Smooth muscle cell (in vitro differentiated cells): ENCODE measurements at regions not wholly inside any gene's neighbourhood (a gene's known extent, or its start where the extent isn't known, plus 50 kb on each side); places are given as distances from the start of the nearest gene placed in this dataset.
A peak's percentile ranks its signal among the peaks of the same experiment; 100 is the strongest.

ENCODE experiments used
- DNase-seq: peaks from one replicate; lab custom pipeline; 2025; ENCODE audit not compliant: unreplicated experiment; lab: John Stamatoyannopoulos, UW
- H2AFZ ChIP-seq: fragments of 200-600 bp; sonication (generic); 2 replicates; pipeline ENCODE4 v1.6.0; 2016; ENCODE audit warnings: antibody characterized with exemption, low read depth, mild to moderate bottlenecking
- H3F3A ChIP-seq: fragments of 200-600 bp; sonication (generic); 2 replicates; pipeline ENCODE4 v1.6.0; 2017; ENCODE audit warnings: antibody characterized with exemption, low read depth
- H3K27ac ChIP-seq: fragments of 200-600 bp; sonication (generic); 2 replicates; pipeline ENCODE4 v1.5.1; 2016; ENCODE audit warnings: low read depth, mild to moderate bottlenecking
- H3K27me3 ChIP-seq: fragments of 200-600 bp; sonication (generic); 2 replicates; pipeline ENCODE4 v1.6.1; 2016; ENCODE audit warnings: low read depth, mild to moderate bottlenecking
- H3K36me3 ChIP-seq: fragments of 200-600 bp; sonication (generic); 2 replicates; pipeline ENCODE4 v1.5.1; 2016; ENCODE audit warnings: low read depth
- H3K4me1 ChIP-seq: fragments of 200-600 bp; sonication (generic); 2 replicates; pipeline ENCODE4 v1.5.1; 2016; ENCODE audit warnings: low read depth
- H3K4me2 ChIP-seq: fragments of 200-600 bp; sonication (generic); 2 replicates; pipeline ENCODE4 v1.6.0; 2016; ENCODE audit warnings: mild to moderate bottlenecking
- H3K4me3 ChIP-seq: fragments of 200-600 bp; sonication (generic); 2 replicates; pipeline ENCODE4 v1.5.1; 2016; ENCODE audit warnings: mild to moderate bottlenecking
- H3K79me2 ChIP-seq: fragments of 200-600 bp; sonication (generic); 2 replicates; pipeline ENCODE4 v1.6.0; 2016; ENCODE audit warnings: low read depth, mild to moderate bottlenecking
- H3K9ac ChIP-seq: fragments of 200-600 bp; sonication (generic); 2 replicates; pipeline ENCODE4 v1.6.0; 2016; ENCODE audit warnings: low read depth
- H3K9me3 ChIP-seq: fragments of 200-600 bp; sonication (generic); replicated peaks from 2 replicates; pipeline ENCODE4 v1.5.1; 2016; ENCODE audit warnings: low read depth
- H4K20me1 ChIP-seq: fragments of 200-600 bp; sonication (generic); 2 replicates; pipeline ENCODE4 v1.6.0; 2016; ENCODE audit warnings: low read depth
- CTCF ChIP-seq: fragments of 200-600 bp; sonication (generic); IDR thresholded peaks from 2 replicates; pipeline ENCODE4 v1.5.1; 2017; ENCODE audit warnings: borderline replicate concordance, mild to moderate bottlenecking, antibody characterized with exemption; ENCODE audit not compliant: insufficient read depth, poor library complexity, severe bottlenecking
- WGBS: methylation state at CpG from one replicate; pipeline ENCODE4 v1.1.7; 2016; ENCODE audit warnings: low lambda C conversion rate; 5-methylcytosine and 5-hydroxymethylcytosine counted together

GRCh38 chr1:67937651-67938050, 104.4 kb upstream of the GNG12 start:
- Histone ChIP-seq H3K4me1 (peaks cover 12% of the 10 kb centered on the region), H3K9me3 (no peaks in the 10 kb centered on the region), H3K4me2 (peak overlapping the region; percentile 62), H3F3A (no peaks in the 10 kb centered on the region), H3K27me3 (no peaks in the 10 kb centered on the region), H3K27ac (peak overlapping the region; percentile 40), H3K79me2 (no peaks in the 10 kb centered on the region), H3K9ac (peak overlapping the region; percentile 9), H4K20me1 (no peaks in the 10 kb centered on the region), H2AFZ (peak overlapping the region; percentile 28), H3K36me3 (no peaks in the 10 kb centered on the region), H3K4me3 (no peak overlapping the region)
- WGBS = 22% methylated on average over 9 of the region's 9 CpGs
- no peak for TF ChIP-seq CTCF
- no peak for DNase-seq

GRCh38 chr1:67937010-67937409, 103.7 kb upstream of the GNG12 start:
- 83% methylated on average over 3 of the region's 3 CpGs for WGBS
- Histone ChIP-seq H3K36me3 (no peaks in the 10 kb centered on the region), H4K20me1 (no peaks in the 10 kb centered on the region), H3K79me2 (no peaks in the 10 kb centered on the region), H3K4me1 (peaks cover 12% of the 10 kb centered on the region), H3F3A (no peaks in the 10 kb centered on the region), H3K27me3 (no peaks in the 10 kb centered on the region), H3K9me3 (no peaks in the 10 kb centered on the region), H3K27ac (peak overlapping the region; percentile 40), H3K9ac (peak overlapping the region; percentile 9), H2AFZ (peak overlapping the region; percentile 28), H3K4me3 (no peak overlapping the region), H3K4me2 (peak overlapping the region; percentile 62)
- no peak for DNase-seq
- no peak for TF ChIP-seq CTCF

GRCh38 chr1:67935560-67935959, 102.3 kb upstream of the GNG12 start:
- 81% methylated on average over 1 of the region's 1 CpG for WGBS
- H3K9ac ChIP-seq = no peak overlapping the region
- H3K9me3 ChIP-seq = no peaks in the 10 kb centered on the region
- no peaks in the 10 kb centered on the region for H3K79me2 ChIP-seq
- no peaks in the 10 kb centered on the region for H3K36me3 ChIP-seq
- H3K4me3 ChIP-seq = no peak overlapping the region
- no peaks in the 10 kb centered on the region for H3K27me3 ChIP-seq
- no peak for DNase-seq
- peaks cover 12% of the 10 kb centered on the region for H3K4me1 ChIP-seq
- H3K27ac ChIP-seq = no peak overlapping the region
- no peak overlapping the region for H3K4me2 ChIP-seq
- H4K20me1 ChIP-seq = no peaks in the 10 kb centered on the region
- no peak for TF ChIP-seq CTCF
- H3F3A ChIP-seq = no peaks in the 10 kb centered on the region
- no peak overlapping the region for H2AFZ ChIP-seq

GRCh38 chr1:67931198-67931597, 97.9 kb upstream of the GNG12 start:
- TF ChIP-seq CTCF = no peak
- Histone ChIP-seq H3K27ac (no peak overlapping the region), H2AFZ (no peak overlapping the region)

More at GRCh38 chr1:67931198-67931597, 97.9 kb upstream of the GNG12 start:
- WGBS = 90% methylated on average over 3 of the region's 3 CpGs
- no peak for DNase-seq
- H3K4me2 ChIP-seq = no peak overlapping the region
- no peaks in the 10 kb centered on the region for H3K27me3 ChIP-seq
- no peaks in the 10 kb centered on the region for H3K4me1 ChIP-seq
- no peaks in the 10 kb centered on the region for H3K36me3 ChIP-seq
- no peak overlapping the region for H3K4me3 ChIP-seq
- no peak overlapping the region for H3K9ac ChIP-seq
- H4K20me1 ChIP-seq = no peaks in the 10 kb centered on the region
- no peaks in the 10 kb centered on the region for H3K79me2 ChIP-seq
- no peaks in the 10 kb centered on the region for H3F3A ChIP-seq
- no peaks in the 10 kb centered on the region for H3K9me3 ChIP-seq
